Activated B cell treated with CpG ODN at 0.5 μM for 24 hours (primary cell): ENCODE measurements at regions not wholly inside any gene's neighbourhood (a gene's known extent, or its start where the extent isn't known, plus 50 kb on each side); places are given as distances from the start of the nearest gene placed in this dataset.

Experiments
- ATAC-seq: fragments of 200-7000 bp; cut with Tn5 transposase; one replicate; pipeline ENCODE4 v1.10.0; 2021; ENCODE audit warnings: low read depth, mild to moderate bottlenecking, moderate library complexity
- CTCF ChIA-PET: fragments of 350-600 bp; sonication (Branson Sonifier 250); formaldehyde crosslinking; loops from one replicate; lab custom pipeline; 2021; ENCODE audit warnings: antibody characterized with exemption; lab: Charles Lee
- POLR2A ChIA-PET: fragments of 350-600 bp; sonication (Branson Sonifier 250); formaldehyde crosslinking; loops from one replicate; lab custom pipeline; 2021; ENCODE audit warnings: antibody characterized with exemption; lab: Charles Lee
- DNase-seq: peaks from one replicate; pipeline ENCODE4 v3.0.0; 2022
- H3K27ac Mint-ChIP-seq: one replicate; pipeline ENCODE4 v1.8.0; 2020; ENCODE audit warnings: mixed read lengths
- H3K27me3 Mint-ChIP-seq: one replicate; pipeline ENCODE4 v1.8.0; 2021; ENCODE audit warnings: mixed read lengths
- H3K36me3 Mint-ChIP-seq: one replicate; pipeline ENCODE4 v1.8.0; 2021; ENCODE audit warnings: low read depth, mixed read lengths
- H3K4me1 Mint-ChIP-seq: one replicate; pipeline ENCODE4 v1.8.0; 2021; ENCODE audit warnings: mixed read lengths
- H3K4me3 Mint-ChIP-seq: one replicate; pipeline ENCODE4 v1.8.0; 2020; ENCODE audit warnings: mild to moderate bottlenecking, mixed read lengths
- H3K9me3 Mint-ChIP-seq: one replicate; pipeline ENCODE4 v1.8.0; 2020; ENCODE audit warnings: mixed read lengths
- intact Hi-C: fragments of 100-400 bp; cut with micrococcal nuclease; formaldehyde crosslinking; loops from one replicate; pipeline ENCODE4 v1.15.1; 2024
- TF ChIP-seq, protein P1 (sequence below): fragments of 200-600 bp; IDR thresholded peaks from one replicate; pipeline ENCODE4 v1.8.0; 2022; ENCODE audit warnings: antibody characterized with exemption, mild to moderate bottlenecking

GRCh38 chr6:135638108-135638507, 140.6 kb upstream of the AHI1 start:
- intact Hi-C loops: no loop called here
- TF ChIP-seq, protein P1, sequence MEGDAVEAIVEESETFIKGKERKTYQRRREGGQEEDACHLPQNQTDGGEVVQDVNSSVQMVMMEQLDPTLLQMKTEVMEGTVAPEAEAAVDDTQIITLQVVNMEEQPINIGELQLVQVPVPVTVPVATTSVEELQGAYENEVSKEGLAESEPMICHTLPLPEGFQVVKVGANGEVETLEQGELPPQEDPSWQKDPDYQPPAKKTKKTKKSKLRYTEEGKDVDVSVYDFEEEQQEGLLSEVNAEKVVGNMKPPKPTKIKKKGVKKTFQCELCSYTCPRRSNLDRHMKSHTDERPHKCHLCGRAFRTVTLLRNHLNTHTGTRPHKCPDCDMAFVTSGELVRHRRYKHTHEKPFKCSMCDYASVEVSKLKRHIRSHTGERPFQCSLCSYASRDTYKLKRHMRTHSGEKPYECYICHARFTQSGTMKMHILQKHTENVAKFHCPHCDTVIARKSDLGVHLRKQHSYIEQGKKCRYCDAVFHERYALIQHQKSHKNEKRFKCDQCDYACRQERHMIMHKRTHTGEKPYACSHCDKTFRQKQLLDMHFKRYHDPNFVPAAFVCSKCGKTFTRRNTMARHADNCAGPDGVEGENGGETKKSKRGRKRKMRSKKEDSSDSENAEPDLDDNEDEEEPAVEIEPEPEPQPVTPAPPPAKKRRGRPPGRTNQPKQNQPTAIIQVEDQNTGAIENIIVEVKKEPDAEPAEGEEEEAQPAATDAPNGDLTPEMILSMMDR: no peak
- ATAC-seq (no peak), DNase-seq (no peak)
- no peaks in the 10 kb centered on the region for H3K4me1 Mint-ChIP-seq
- no peaks in the 10 kb centered on the region for H3K36me3 Mint-ChIP-seq
- no peaks in the 10 kb centered on the region for H3K9me3 Mint-ChIP-seq
- H3K27ac Mint-ChIP-seq: no peak overlapping the region
- ChIA-PET CTCF (no interaction called here), POLR2A (no interaction called here)
- peaks cover 6% of the 10 kb centered on the region for H3K27me3 Mint-ChIP-seq
- no peak overlapping the region for H3K4me3 Mint-ChIP-seq

DNA sequence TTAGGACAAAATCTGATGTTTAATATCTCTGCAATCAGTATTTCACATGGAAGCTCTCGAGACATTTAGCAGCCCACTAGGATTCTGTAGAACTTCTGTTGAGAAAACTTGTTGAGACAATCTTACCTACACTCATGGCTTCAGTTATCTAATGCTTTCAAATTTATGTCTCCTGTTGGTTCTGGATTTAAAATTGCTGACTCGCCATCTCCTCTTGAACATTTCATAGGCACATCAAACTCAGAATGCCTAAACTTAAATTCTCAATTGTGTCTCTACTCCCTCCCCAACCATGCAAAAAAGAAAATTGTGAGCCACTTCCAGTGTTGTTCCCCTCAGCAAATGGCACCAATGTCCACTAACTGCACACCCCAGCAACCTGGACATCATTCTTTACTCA, 142.5 kb upstream of the AHI1 start:
- no peak overlapping the region for H3K4me3 Mint-ChIP-seq
- TF ChIP-seq, protein P1: no peak
- ChIA-PET CTCF (no interaction called here), POLR2A (no interaction called here)
- intact Hi-C loops: no loop called here
- H3K27ac Mint-ChIP-seq: no peak overlapping the region
- H3K36me3 Mint-ChIP-seq: no peaks in the 10 kb centered on the region
- H3K9me3 Mint-ChIP-seq: no peaks in the 10 kb centered on the region
- H3K27me3 Mint-ChIP-seq: peaks cover 2% of the 10 kb centered on the region
- no peaks in the 10 kb centered on the region for H3K4me1 Mint-ChIP-seq
- ATAC-seq (no peak), DNase-seq (no peak)

- Mint-ChIP-seq H3K9me3 (no peaks in the 10 kb centered on the region), H3K27me3 (peaks cover 2% of the 10 kb centered on the region), H3K4me3 (no peak overlapping the region), H3K36me3 (no peaks in the 10 kb centered on the region), H3K27ac (no peak overlapping the region), H3K4me1 (no peaks in the 10 kb centered on the region)
- DNase-seq (no peak), ATAC-seq (no peak)
- ChIA-PET POLR2A (no interaction called here), CTCF (no interaction called here)
- TF ChIP-seq, protein P1: no peak
- intact Hi-C loops: no loop called here
These were observed 143.0 kb upstream of the AHI1 start for GRCh38 chr6:135640449-135641111.

DNA sequence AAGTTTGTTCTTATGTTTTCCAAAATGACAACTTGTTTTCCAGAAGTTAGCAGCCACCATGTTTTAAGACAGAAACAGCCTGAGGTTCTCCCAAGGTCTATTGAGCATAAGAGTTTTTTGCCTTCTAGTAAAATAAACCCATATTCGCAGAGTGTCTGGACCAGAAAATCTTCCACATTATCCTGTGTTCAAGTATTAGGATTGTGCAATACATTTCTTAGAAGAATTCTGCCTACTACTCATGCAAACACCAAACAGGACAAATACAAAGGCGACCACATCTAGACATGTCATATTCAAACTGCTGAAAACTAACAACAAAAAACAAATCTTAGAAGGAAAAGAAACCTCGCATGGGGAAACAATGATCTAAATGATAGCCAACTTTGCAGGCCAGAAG, 145.4 kb upstream of the AHI1 start:
- CTCF ChIA-PET: no interaction called here
- TF ChIP-seq, protein P1: no peak
- POLR2A ChIA-PET: no interaction called here
- intact Hi-C loops: no loop called here
- Mint-ChIP-seq H3K36me3 (no peaks in the 10 kb centered on the region), H3K4me1 (no peaks in the 10 kb centered on the region), H3K27ac (no peak overlapping the region), H3K9me3 (no peaks in the 10 kb centered on the region), H3K27me3 (peaks cover 2% of the 10 kb centered on the region), H3K4me3 (no peak overlapping the region)
- DNase-seq (no peak), ATAC-seq (no peak)

GRCh38 chr6:135644394-135644793, 146.9 kb upstream of the AHI1 start:
- no peak for DNase-seq
- POLR2A ChIA-PET: interaction anchor here (0.7 kb wide), 1 partner anchor 70 kb away, joined by 3 read pairs; no protein-coding TSS in a partner anchor
- CTCF ChIA-PET: no interaction called here

More at GRCh38 chr6:135644394-135644793, 146.9 kb upstream of the AHI1 start:
- Mint-ChIP-seq H3K36me3 (no peaks in the 10 kb centered on the region), H3K27ac (no peak overlapping the region), H3K4me3 (no peak overlapping the region), H3K4me1 (no peaks in the 10 kb centered on the region), H3K9me3 (peaks cover 8% of the 10 kb centered on the region), H3K27me3 (peaks cover 2% of the 10 kb centered on the region)
- no peak for ATAC-seq
- intact Hi-C loops: no loop called here
- TF ChIP-seq, protein P1: no peak
